ENCODE measurements at regions not wholly inside any gene's neighbourhood (a gene's known extent, or its start where the extent isn't known, plus 50 kb on each side); places are given as distances from the start of the nearest gene placed in this dataset.

DNA sequence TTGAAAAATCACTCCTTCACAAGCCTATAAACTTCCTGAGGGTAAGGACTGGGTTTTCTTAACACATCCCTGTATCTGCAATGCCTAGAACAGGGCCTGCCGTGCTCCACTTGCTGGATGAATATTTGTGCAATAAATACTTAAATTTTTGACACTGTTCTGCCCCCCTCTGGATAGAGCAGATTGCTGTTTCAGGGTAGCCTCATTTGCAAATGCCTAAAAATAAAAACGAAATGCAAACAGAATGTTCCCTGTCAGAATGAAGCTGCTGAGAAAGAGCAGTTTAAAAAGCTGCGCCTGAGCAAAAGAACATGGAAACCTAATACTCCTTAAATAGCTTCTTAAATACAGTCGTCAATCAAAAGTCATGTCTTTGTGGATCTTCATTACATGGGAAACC is 385.3 kb downstream of the PRELID2 start:
- TF ChIP-seq POLR2A (IDR thresholded peaks at IDR 0.05; ENCODE audit: low read depth, low read length), result no peak
- no peak for TF ChIP-seq TAF1 (IDR thresholded peaks at IDR 0.05; ENCODE audit: borderline replicate concordance, low read depth, low read length)
- TF ChIP-seq POLR2AphosphoS5 (IDR thresholded peaks at IDR 0.05; ENCODE audit: low read depth, low read length), result no peak
